Loucy (cell line): ENCODE measurements at regions not wholly inside any gene's neighbourhood (a gene's known extent, or its start where the extent isn't known, plus 50 kb on each side); places are given as distances from the start of the nearest gene placed in this dataset.

Source experiments
- H2AFZ ChIP-seq: fragments of 200-600 bp; sonication (generic); 2 replicates; pipeline ENCODE4 v1.6.0; 2016; ENCODE audit warnings: antibody characterized with exemption, mild to moderate bottlenecking, low read length, moderate library complexity
- H3F3A ChIP-seq: fragments of 200-600 bp; 2 replicates; pipeline ENCODE4 v1.6.0; 2016; ENCODE audit warnings: antibody characterized with exemption, low read depth, mild to moderate bottlenecking
- H3K27me3 ChIP-seq: fragments of 200-600 bp; sonication (generic); 2 replicates; pipeline ENCODE4 v1.6.1; 2014; ENCODE audit warnings: low read length, mild to moderate bottlenecking; ENCODE audit not compliant: insufficient read depth, poor library complexity, severe bottlenecking
- H3K36me3 ChIP-seq: fragments of 200-600 bp; sonication (generic); 2 replicates; pipeline ENCODE4 v1.6.1; 2016; ENCODE audit warnings: low read length; ENCODE audit not compliant: insufficient read depth
- H3K4me1 ChIP-seq: fragments of 200-600 bp; sonication (generic); 2 replicates; pipeline ENCODE4 v1.5.1; 2014; ENCODE audit warnings: low read length, mild to moderate bottlenecking; ENCODE audit not compliant: insufficient read depth, poor library complexity, severe bottlenecking
- H3K4me2 ChIP-seq: fragments of 200-600 bp; sonication (generic); 2 replicates; pipeline ENCODE4 v1.6.0; 2014; ENCODE audit warnings: antibody characterized with exemption, low read length, low read depth, mild to moderate bottlenecking; ENCODE audit not compliant: poor library complexity, severe bottlenecking
- H3K4me3 ChIP-seq: fragments of 200-600 bp; sonication (generic); 2 replicates; pipeline ENCODE4 v1.5.1; 2014; ENCODE audit warnings: low read length, mild to moderate bottlenecking, mixed read lengths; ENCODE audit not compliant: poor library complexity, severe bottlenecking
- H3K79me2 ChIP-seq: fragments of 200-600 bp; sonication (generic); 2 replicates; pipeline ENCODE4 v1.6.1; 2014; ENCODE audit warnings: low read length; ENCODE audit not compliant: insufficient read depth
- H3K9ac ChIP-seq: fragments of 200-600 bp; sonication (generic); 2 replicates; pipeline ENCODE4 v1.6.0; 2014; ENCODE audit warnings: mild to moderate bottlenecking, low read depth, low read length, moderate library complexity; ENCODE audit not compliant: poor library complexity, severe bottlenecking
- H3K9me2 ChIP-seq: fragments of 200-600 bp; sonication (generic); replicated peaks from 2 replicates; pipeline ENCODE4 v1.6.1; 2016; ENCODE audit warnings: low read depth, low read length, mixed read lengths
- H3K9me3 ChIP-seq: fragments of 200-600 bp; sonication (generic); 2 replicates; pipeline ENCODE4 v1.6.1; 2014; ENCODE audit warnings: mild to moderate bottlenecking, antibody characterized with exemption, low read length, low read depth; ENCODE audit not compliant: insufficient read depth
- H4K20me1 ChIP-seq: fragments of 200-600 bp; sonication (generic); 2 replicates; pipeline ENCODE4 v1.6.0; 2014; ENCODE audit warnings: antibody characterized with exemption, low read length, mild to moderate bottlenecking; ENCODE audit not compliant: insufficient read depth, poor library complexity, severe bottlenecking
- EZH2phosphoT487 ChIP-seq: fragments of 200-600 bp; IDR thresholded peaks from 2 replicates; pipeline ENCODE4 v1.6.1; 2018; ENCODE audit warnings: antibody characterized with exemption, mild to moderate bottlenecking, moderate library complexity, borderline replicate concordance
- TF ChIP-seq, protein P1 (sequence below): fragments of 200-600 bp; sonication (generic); conservative IDR thresholded peaks from 2 replicates; pipeline ENCODE4 v1.5.1; 2014; ENCODE audit warnings: mild to moderate bottlenecking, antibody characterized with exemption, low read length

DNA sequence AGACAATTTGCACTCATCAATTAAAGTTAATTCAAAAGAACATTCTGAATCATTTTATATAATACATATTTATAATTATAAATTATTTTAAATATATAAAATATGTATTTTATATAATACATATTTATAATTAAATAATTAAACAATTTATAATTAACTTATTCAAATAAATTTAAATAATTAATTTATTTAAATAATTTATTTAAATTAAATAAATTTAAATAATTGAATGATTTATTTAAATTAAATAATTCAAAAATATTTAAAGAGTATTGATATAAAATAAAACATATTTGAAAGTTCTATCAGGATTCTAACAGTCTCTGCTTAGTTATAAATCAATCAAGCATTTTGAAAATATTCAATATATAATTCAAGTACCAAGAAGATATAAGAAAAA lies 775.5 kb upstream of the CTNND2 start:
- H3K4me3 ChIP-seq = no peak overlapping the region
- H3K9me2 ChIP-seq = no peaks in the 10 kb centered on the region
- TF ChIP-seq EZH2phosphoT487 = no peak
- TF ChIP-seq, protein P1, sequence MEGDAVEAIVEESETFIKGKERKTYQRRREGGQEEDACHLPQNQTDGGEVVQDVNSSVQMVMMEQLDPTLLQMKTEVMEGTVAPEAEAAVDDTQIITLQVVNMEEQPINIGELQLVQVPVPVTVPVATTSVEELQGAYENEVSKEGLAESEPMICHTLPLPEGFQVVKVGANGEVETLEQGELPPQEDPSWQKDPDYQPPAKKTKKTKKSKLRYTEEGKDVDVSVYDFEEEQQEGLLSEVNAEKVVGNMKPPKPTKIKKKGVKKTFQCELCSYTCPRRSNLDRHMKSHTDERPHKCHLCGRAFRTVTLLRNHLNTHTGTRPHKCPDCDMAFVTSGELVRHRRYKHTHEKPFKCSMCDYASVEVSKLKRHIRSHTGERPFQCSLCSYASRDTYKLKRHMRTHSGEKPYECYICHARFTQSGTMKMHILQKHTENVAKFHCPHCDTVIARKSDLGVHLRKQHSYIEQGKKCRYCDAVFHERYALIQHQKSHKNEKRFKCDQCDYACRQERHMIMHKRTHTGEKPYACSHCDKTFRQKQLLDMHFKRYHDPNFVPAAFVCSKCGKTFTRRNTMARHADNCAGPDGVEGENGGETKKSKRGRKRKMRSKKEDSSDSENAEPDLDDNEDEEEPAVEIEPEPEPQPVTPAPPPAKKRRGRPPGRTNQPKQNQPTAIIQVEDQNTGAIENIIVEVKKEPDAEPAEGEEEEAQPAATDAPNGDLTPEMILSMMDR = no peak
- H2AFZ ChIP-seq = no peak overlapping the region
- H3K27me3 ChIP-seq = no peaks in the 10 kb centered on the region
- H3K9ac ChIP-seq = no peak overlapping the region
- no peaks in the 10 kb centered on the region for H3K9me3 ChIP-seq
- no peak overlapping the region for H3K4me2 ChIP-seq
- no peaks in the 10 kb centered on the region for H4K20me1 ChIP-seq
- H3F3A ChIP-seq = no peaks in the 10 kb centered on the region
- H3K79me2 ChIP-seq = no peaks in the 10 kb centered on the region
- no peaks in the 10 kb centered on the region for H3K36me3 ChIP-seq
- H3K4me1 ChIP-seq = no peaks in the 10 kb centered on the region

DNA sequence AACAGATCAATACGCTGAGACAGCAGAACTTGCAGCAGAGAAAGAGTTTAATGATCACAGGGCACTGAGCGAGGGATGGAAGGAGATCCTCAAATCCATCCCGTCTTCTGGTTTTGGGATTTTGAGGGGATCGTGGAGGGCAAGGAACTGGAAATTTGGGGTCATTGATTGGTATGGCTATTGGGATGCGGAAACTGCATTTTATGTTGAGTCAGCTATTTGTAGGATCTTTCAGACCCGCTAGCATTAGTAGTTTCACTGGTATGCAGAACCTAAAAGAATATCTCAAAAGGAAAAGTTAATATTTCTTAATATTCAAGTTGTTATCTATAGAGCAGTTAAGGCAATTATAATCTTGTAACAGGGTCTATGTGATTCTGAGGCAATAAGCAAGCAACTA lies 771.7 kb upstream of the CTNND2 start:
- Histone ChIP-seq H2AFZ (no peak overlapping the region), H3K9me2 (no peaks in the 10 kb centered on the region; the same call in 1 of the 2 replicates), H3K9me3 (no peaks in the 10 kb centered on the region), H3K36me3 (no peaks in the 10 kb centered on the region), H3K9ac (no peak overlapping the region), H3K4me2 (no peak overlapping the region), H4K20me1 (no peaks in the 10 kb centered on the region), H3K4me1 (no peaks in the 10 kb centered on the region), H3F3A (no peaks in the 10 kb centered on the region), H3K27me3 (no peaks in the 10 kb centered on the region), H3K4me3 (no peak overlapping the region), H3K79me2 (no peaks in the 10 kb centered on the region)
- TF ChIP-seq, protein P1 = no peak
- TF ChIP-seq EZH2phosphoT487 = no peak

DNA sequence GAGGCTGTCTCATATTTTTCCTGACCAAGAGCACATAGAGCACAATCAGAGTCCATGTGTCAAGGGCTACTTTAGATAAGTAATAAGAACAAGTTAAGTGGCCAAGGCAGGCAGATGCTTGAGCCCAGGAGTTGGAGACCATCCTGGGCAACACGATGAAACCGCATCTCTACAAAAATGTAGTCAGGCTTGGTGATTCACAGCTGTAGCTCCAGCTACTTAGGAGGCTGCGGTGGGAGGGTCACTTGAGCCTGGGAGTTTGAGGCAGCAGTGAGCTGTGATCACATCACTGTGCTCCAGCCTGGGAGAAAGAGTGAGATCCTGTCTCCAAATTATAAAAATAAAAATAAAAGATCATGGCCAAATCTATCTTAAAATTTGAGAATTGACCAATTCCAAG lies 767.9 kb upstream of the CTNND2 start:
- H3K4me2 ChIP-seq = no peak overlapping the region
- H3K9me3 ChIP-seq = no peaks in the 10 kb centered on the region
- no peak overlapping the region for H2AFZ ChIP-seq
- H4K20me1 ChIP-seq = no peaks in the 10 kb centered on the region
- H3K4me3 ChIP-seq = no peak overlapping the region
- no peaks in the 10 kb centered on the region for H3K36me3 ChIP-seq
- H3F3A ChIP-seq = no peaks in the 10 kb centered on the region
- no peaks in the 10 kb centered on the region for H3K4me1 ChIP-seq
- no peaks in the 10 kb centered on the region; the same call in 1 of the 2 replicates for H3K9me2 ChIP-seq
- no peaks in the 10 kb centered on the region for H3K79me2 ChIP-seq
- H3K27me3 ChIP-seq = no peaks in the 10 kb centered on the region
- H3K9ac ChIP-seq = no peak overlapping the region
- TF ChIP-seq, protein P1 = no peak
- no peak for TF ChIP-seq EZH2phosphoT487
